Mucosa of rectum (tissue), 2 donors: ENCODE measurements at regions not wholly inside any gene's neighbourhood (a gene's known extent, or its start where the extent isn't known, plus 50 kb on each side); places are given as distances from the start of the nearest gene placed in this dataset.

Source experiments
- H3K27ac ChIP-seq, 2 donors: one replicate each; pipeline ENCODE4 v1.7.0; 2013; ENCODE audit warnings: inconsistent platforms in 2 of 2, low read depth in 2 of 2, low read length in 2 of 2
- H3K27me3 ChIP-seq, 2 donors: one replicate each; pipeline ENCODE4 v1.7.0; 2013; ENCODE audit warnings: low read length in 2 of 2; ENCODE audit not compliant: control insufficient read depth in 2 of 2, insufficient read depth in 2 of 2
- H3K36me3 ChIP-seq, 2 donors: one replicate each; pipeline ENCODE4 v1.7.0; 2013; ENCODE audit warnings: low read length in 2 of 2; ENCODE audit not compliant: control insufficient read depth in 2 of 2, insufficient read depth in 2 of 2
- H3K4me1 ChIP-seq, 2 donors: one replicate each; pipeline ENCODE4 v1.7.0; 2013; ENCODE audit warnings: low read length in 2 of 2, mild to moderate bottlenecking in 1 of 2; ENCODE audit not compliant: control insufficient read depth in 2 of 2, insufficient read depth in 2 of 2
- H3K4me3 ChIP-seq, 2 donors: one replicate each; pipeline ENCODE4 v1.7.0; 2013; ENCODE audit warnings: low read length in 2 of 2
- H3K9ac ChIP-seq, 2 donors: one replicate each; pipeline ENCODE4 v1.7.0; 2013; ENCODE audit warnings: low read length in 2 of 2, low read depth in 1 of 2, mild to moderate bottlenecking in 1 of 2
- H3K9me3 ChIP-seq, 2 donors: one replicate each; pipeline ENCODE4 v1.7.0; 2013; ENCODE audit warnings: low read length in 2 of 2; ENCODE audit not compliant: control insufficient read depth in 2 of 2
- donor health status: healthy.
- donor health status: Normal muscosa, but diverticular disease.

- no peak overlapping the region for H3K4me3 ChIP-seq
- no peak overlapping the region for H3K9ac ChIP-seq
- no peaks in the 10 kb centered on the region for H3K4me1 ChIP-seq
- peaks cover 5 to 7% of the 10 kb centered on the region in 2 donors for H3K9me3 ChIP-seq
- H3K27me3 ChIP-seq = no peaks in the 10 kb centered on the region
- H3K36me3 ChIP-seq = no peaks in the 10 kb centered on the region
- H3K27ac ChIP-seq = no peak overlapping the region
Measured at GRCh38 chr5:27474395-27474794, 436.0 kb upstream of the CDH9 start.

DNA sequence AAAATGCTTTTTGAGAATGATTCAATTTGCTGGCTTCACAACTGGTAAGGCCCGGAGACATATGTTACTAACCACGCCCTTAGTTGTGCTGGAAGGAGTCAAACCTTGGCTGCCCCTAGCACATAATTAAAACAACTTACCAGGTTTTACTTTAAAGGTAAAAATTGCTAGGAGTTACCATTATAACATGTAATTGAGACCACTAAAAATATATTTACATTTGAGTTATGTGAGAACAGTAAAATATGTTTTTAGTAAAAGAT, 435.6 kb upstream of the CDH9 start:
- H3K27ac ChIP-seq = no peak overlapping the region
- H3K9ac ChIP-seq = no peak overlapping the region
- H3K4me3 ChIP-seq = no peak overlapping the region
- peaks cover 5 to 7% of the 10 kb centered on the region in 2 donors for H3K9me3 ChIP-seq
- no peaks in the 10 kb centered on the region for H3K27me3 ChIP-seq
- H3K36me3 ChIP-seq = no peaks in the 10 kb centered on the region
- H3K4me1 ChIP-seq = no peaks in the 10 kb centered on the region

- Histone ChIP-seq H3K9me3 (peaks cover 5 to 7% of the 10 kb centered on the region in 2 donors), H3K4me1 (no peaks in the 10 kb centered on the region), H3K9ac (no peak overlapping the region), H3K36me3 (no peaks in the 10 kb centered on the region), H3K27me3 (no peaks in the 10 kb centered on the region), H3K27ac (no peak overlapping the region), H3K4me3 (no peak overlapping the region)
Measured at GRCh38 chr5:27473307-27474046, 435.1 kb upstream of the CDH9 start.

DNA sequence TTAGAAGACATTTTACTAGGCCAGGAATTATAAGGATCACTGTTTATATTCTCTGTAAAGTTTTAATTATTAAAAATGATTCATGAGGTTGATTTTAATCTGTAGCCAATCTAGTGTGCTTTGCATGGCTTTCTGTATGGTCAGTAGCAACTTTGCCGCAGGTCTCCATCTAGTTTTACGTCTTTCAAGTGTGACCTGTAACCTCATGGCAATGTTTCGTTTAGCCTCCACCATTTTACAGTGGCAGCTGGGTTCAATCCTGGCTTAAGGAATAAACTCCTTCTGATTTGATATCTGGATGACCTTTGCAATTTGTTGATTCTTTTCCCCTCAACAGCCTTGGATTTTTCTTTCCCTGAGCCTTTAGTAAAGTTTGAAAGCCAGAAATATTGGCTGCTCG, 434.5 kb upstream of the CDH9 start:
- H3K27me3 ChIP-seq = no peaks in the 10 kb centered on the region

DNA sequence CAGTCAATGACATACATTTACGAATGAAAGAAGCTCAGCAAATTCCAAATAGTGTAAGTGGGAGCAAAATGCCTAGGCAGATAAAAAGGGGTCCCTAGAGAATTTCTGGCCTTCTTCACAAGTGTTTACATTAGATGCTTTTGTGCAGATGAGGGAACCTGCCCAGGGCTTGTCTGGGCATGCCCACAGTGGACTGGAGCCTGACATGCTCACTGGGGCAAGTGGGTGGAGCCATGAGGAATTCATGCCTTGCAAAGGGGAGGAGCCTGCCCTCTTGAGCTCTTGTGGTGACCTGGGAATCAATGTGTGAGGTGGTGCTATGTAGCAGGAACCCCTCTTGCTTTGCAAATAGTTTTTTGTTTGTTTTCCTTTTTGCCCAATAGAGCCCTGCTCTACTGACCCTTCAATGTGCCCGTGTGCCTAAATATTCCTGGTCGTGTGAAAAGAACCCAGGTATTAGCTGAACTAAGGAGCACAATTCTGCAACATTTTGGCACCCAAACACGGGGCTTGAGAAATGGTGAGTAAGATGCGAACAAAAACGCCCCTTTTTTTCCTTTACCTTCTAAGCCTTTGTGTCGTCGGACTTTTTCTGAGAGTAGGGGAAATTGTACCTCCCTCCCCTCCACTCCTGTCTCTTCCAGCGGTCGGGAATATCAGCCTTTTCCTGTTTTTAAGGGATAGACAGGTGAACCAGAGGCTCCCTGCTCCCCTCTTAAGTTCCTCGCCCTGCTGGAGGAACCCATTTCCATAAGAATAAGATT, 433.8 kb upstream of the CDH9 start:
- peaks cover 0 to 3% of the 10 kb centered on the region in 2 donors for H3K9me3 ChIP-seq
- H3K9ac ChIP-seq = no peak overlapping the region
- H3K4me3 ChIP-seq = no peak overlapping the region
- no peaks in the 10 kb centered on the region for H3K4me1 ChIP-seq
- H3K27me3 ChIP-seq = no peaks in the 10 kb centered on the region
- no peaks in the 10 kb centered on the region for H3K36me3 ChIP-seq
- no peak overlapping the region for H3K27ac ChIP-seq

More for the DNA sequence above, 434.5 kb upstream of the CDH9 start:
- H3K36me3 ChIP-seq = no peaks in the 10 kb centered on the region
- H3K4me3 ChIP-seq = no peak overlapping the region
- no peak overlapping the region for H3K9ac ChIP-seq
- H3K27ac ChIP-seq = no peak overlapping the region
- peaks cover 5 to 7% of the 10 kb centered on the region in 2 donors for H3K9me3 ChIP-seq
- no peaks in the 10 kb centered on the region for H3K4me1 ChIP-seq

DNA sequence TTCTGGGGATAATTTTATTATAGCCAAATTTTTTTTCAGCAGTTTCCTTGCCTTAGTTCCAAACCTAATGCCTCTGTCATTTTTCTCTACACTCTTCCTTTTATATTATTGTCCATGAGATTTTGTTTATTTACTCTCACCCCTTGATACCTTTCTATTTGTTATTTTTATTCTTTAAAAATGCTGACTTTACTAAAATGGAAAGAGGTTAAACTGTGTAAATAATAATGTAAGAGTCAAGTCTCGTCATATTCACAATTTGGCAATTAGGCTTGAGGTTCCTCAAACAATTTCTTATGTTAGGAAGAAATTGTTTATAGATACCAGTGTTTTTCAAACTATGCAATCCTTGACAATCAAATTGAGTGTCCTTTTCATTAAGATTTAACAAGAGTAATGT, 428.6 kb upstream of the CDH9 start:
- Histone ChIP-seq H3K9me3 (no peaks in the 10 kb centered on the region), H3K9ac (no peak overlapping the region), H3K27ac (no peak overlapping the region), H3K36me3 (no peaks in the 10 kb centered on the region), H3K27me3 (no peaks in the 10 kb centered on the region), H3K4me3 (no peak overlapping the region), H3K4me1 (no peaks in the 10 kb centered on the region)

- Histone ChIP-seq H3K27me3 (no peaks in the 10 kb centered on the region), H3K4me1 (no peaks in the 10 kb centered on the region), H3K36me3 (no peaks in the 10 kb centered on the region), H3K27ac (no peak overlapping the region), H3K4me3 (no peak overlapping the region), H3K9me3 (peaks cover 0 to 3% of the 10 kb centered on the region in 2 donors), H3K9ac (no peak overlapping the region)
Measured at GRCh38 chr5:27465140-27465539, 426.8 kb upstream of the CDH9 start.

DNA sequence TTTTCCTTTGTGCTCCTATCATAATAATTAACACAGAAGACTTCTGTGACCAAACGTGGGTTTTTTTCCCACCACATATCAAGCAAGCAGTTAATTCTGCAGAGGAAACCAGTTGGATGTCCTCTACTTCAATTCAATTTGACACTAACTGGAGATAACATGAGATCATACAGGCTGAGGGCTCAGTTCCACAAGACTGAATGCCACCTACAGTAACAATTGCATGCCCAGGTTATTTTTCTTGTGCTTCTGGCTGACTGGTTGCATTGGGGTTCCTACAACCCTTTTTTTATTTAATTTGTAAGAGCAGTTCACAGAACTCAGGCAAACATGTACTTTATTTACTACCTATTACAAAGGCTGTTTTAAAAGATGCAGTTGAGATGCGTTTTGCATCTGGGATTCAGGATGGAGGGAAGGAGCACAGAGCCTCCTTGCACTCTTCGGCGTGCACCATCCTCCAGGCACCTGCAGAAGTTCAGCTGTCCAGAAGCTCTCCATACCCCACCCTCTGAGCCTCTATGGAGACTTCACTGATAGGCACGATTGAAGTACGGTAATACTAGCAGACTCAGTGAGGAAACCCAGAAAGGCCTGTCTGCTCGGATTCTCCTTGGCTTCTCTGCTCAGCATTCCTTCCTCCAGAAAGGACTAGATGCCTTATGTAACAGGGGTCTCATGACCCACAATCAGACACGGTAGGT, 425.2 kb upstream of the CDH9 start:
- peaks cover 0 to 3% of the 10 kb centered on the region in 2 donors for H3K9me3 ChIP-seq
- no peaks in the 10 kb centered on the region for H3K27me3 ChIP-seq
- no peaks in the 10 kb centered on the region for H3K4me1 ChIP-seq
- no peak overlapping the region for H3K4me3 ChIP-seq
- H3K36me3 ChIP-seq = no peaks in the 10 kb centered on the region
- H3K27ac ChIP-seq = no peak overlapping the region
- H3K9ac ChIP-seq = no peak overlapping the region

GRCh38 chr5:27462936-27463335, 424.6 kb upstream of the CDH9 start:
- Histone ChIP-seq H3K4me1 (no peaks in the 10 kb centered on the region), H3K36me3 (no peaks in the 10 kb centered on the region), H3K27me3 (no peaks in the 10 kb centered on the region), H3K4me3 (no peak overlapping the region), H3K27ac (no peak overlapping the region), H3K9me3 (peaks cover 0 to 3% of the 10 kb centered on the region in 2 donors), H3K9ac (no peak overlapping the region)

DNA sequence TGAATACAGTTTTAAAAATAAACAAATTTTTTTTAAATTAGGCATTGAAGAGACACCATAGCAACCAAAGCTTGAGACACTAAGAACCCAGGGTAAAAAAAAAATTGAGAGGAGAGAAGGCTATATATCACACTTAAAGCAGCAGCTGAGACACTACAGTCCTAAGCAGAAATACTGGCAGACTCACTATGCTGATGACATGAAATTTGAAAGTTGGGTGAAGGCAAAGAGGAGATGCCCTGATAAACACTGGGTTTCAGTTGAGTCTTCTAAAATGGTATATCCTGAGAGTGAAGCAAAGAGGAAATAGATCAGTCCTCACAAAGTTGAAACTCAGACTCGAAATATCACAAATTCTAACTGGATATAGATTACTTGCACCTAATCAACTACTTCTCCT, 419.9 kb upstream of the CDH9 start:
- H3K36me3 ChIP-seq = no peaks in the 10 kb centered on the region
- no peak overlapping the region for H3K27ac ChIP-seq
- H3K9ac ChIP-seq = no peak overlapping the region
- H3K27me3 ChIP-seq = no peaks in the 10 kb centered on the region
- peaks cover 0 to 3% of the 10 kb centered on the region in 2 donors for H3K9me3 ChIP-seq
- H3K4me1 ChIP-seq = no peaks in the 10 kb centered on the region
- no peak overlapping the region for H3K4me3 ChIP-seq
